HL-60 (cell line): ENCODE measurements at regions not wholly inside any gene's neighbourhood (a gene's known extent, or its start where the extent isn't known, plus 50 kb on each side); places are given as distances from the start of the nearest gene placed in this dataset.

ENCODE experiments used
- DNase-seq, 2 experiments: peaks; one replicate each; pipeline ENCODE4 v3.0.0-alpha.2; 2010 to 2020; ENCODE audit warnings: low read depth in 1 of 2, low spot score in 1 of 2
- H3K27ac ChIP-seq: fragments of 250-450 bp; sonication (Bioruptor Pico); replicated peaks from 2 replicates; pipeline ENCODE4 v1.5.1; 2020; ENCODE audit warnings: mild to moderate bottlenecking, moderate library complexity
- H3K27me3 ChIP-seq: fragments of 250-450 bp; sonication (Bioruptor Pico); 2 replicates; pipeline ENCODE4 v1.5.1; 2021; ENCODE audit warnings: mild to moderate bottlenecking, moderate library complexity; ENCODE audit not compliant: insufficient read depth, poor library complexity, severe bottlenecking
- H3K4me3 ChIP-seq: replicated peaks from 2 replicates; pipeline ENCODE4 v1.5.1; 2011; ENCODE audit warnings: mild to moderate bottlenecking, control low read depth, low read length; ENCODE audit not compliant: insufficient read depth
- GABPA ChIP-seq: IDR thresholded peaks from 2 replicates; pipeline ENCODE4 v1.6.1; 2012; ENCODE audit warnings: low read depth
- POLR2AphosphoS5 ChIP-seq: IDR thresholded peaks from 2 replicates; pipeline ENCODE4 v1.6.1; 2012; ENCODE audit warnings: low read depth
- SPI1 ChIP-seq: IDR thresholded peaks from 2 replicates; pipeline ENCODE4 v1.6.1; 2012; ENCODE audit warnings: low read depth, mild to moderate bottlenecking, borderline replicate concordance
- TF ChIP-seq, protein P1 (sequence below): IDR thresholded peaks from 2 replicates; pipeline ENCODE4 v1.6.1; 2012; ENCODE audit warnings: low read depth; ENCODE audit not compliant: insufficient replicate concordance
- TF ChIP-seq, protein P2 (sequence below): IDR thresholded peaks from one replicate; pipeline ENCODE4 v1.5.1; 2011; ENCODE audit warnings: low read length, control low read depth, inconsistent platforms; ENCODE audit not compliant: insufficient read depth

GRCh38 chr15:66844041-66844746 lies 142.2 kb downstream of the SMAD6 start:
- H3K4me3 ChIP-seq: no peak overlapping the region
- H3K27me3 ChIP-seq: peaks cover 2% of the 10 kb centered on the region
- no peak for TF ChIP-seq SPI1
- TF ChIP-seq, protein P1, sequence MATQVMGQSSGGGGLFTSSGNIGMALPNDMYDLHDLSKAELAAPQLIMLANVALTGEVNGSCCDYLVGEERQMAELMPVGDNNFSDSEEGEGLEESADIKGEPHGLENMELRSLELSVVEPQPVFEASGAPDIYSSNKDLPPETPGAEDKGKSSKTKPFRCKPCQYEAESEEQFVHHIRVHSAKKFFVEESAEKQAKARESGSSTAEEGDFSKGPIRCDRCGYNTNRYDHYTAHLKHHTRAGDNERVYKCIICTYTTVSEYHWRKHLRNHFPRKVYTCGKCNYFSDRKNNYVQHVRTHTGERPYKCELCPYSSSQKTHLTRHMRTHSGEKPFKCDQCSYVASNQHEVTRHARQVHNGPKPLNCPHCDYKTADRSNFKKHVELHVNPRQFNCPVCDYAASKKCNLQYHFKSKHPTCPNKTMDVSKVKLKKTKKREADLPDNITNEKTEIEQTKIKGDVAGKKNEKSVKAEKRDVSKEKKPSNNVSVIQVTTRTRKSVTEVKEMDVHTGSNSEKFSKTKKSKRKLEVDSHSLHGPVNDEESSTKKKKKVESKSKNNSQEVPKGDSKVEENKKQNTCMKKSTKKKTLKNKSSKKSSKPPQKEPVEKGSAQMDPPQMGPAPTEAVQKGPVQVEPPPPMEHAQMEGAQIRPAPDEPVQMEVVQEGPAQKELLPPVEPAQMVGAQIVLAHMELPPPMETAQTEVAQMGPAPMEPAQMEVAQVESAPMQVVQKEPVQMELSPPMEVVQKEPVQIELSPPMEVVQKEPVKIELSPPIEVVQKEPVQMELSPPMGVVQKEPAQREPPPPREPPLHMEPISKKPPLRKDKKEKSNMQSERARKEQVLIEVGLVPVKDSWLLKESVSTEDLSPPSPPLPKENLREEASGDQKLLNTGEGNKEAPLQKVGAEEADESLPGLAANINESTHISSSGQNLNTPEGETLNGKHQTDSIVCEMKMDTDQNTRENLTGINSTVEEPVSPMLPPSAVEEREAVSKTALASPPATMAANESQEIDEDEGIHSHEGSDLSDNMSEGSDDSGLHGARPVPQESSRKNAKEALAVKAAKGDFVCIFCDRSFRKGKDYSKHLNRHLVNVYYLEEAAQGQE: peak; percentile 34
- no peak for DNase-seq
- H3K27ac ChIP-seq: no peak overlapping the region

- no peak for TF ChIP-seq POLR2AphosphoS5
- no peak for TF ChIP-seq SPI1
- no peak for TF ChIP-seq GABPA
- TF ChIP-seq, protein P1: no peak
- TF ChIP-seq, protein P2, sequence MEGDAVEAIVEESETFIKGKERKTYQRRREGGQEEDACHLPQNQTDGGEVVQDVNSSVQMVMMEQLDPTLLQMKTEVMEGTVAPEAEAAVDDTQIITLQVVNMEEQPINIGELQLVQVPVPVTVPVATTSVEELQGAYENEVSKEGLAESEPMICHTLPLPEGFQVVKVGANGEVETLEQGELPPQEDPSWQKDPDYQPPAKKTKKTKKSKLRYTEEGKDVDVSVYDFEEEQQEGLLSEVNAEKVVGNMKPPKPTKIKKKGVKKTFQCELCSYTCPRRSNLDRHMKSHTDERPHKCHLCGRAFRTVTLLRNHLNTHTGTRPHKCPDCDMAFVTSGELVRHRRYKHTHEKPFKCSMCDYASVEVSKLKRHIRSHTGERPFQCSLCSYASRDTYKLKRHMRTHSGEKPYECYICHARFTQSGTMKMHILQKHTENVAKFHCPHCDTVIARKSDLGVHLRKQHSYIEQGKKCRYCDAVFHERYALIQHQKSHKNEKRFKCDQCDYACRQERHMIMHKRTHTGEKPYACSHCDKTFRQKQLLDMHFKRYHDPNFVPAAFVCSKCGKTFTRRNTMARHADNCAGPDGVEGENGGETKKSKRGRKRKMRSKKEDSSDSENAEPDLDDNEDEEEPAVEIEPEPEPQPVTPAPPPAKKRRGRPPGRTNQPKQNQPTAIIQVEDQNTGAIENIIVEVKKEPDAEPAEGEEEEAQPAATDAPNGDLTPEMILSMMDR: no peak
- peaks cover 2% of the 10 kb centered on the region for H3K27me3 ChIP-seq
- no peak overlapping the region for H3K27ac ChIP-seq
- no peak overlapping the region for H3K4me3 ChIP-seq
- DNase-seq: no peak
Observed at GRCh38 chr15:66844747-66845145, 142.7 kb downstream of the SMAD6 start.

GRCh38 chr15:66845266-66845785 lies 143.3 kb downstream of the SMAD6 start:
- H3K4me3 ChIP-seq: no peak overlapping the region
- no peak overlapping the region for H3K27ac ChIP-seq
- no peak for DNase-seq
- H3K27me3 ChIP-seq: peaks cover 2% of the 10 kb centered on the region
- no peak for TF ChIP-seq SPI1
- TF ChIP-seq, protein P1: no peak
- TF ChIP-seq, protein P2: no peak
- no peak for TF ChIP-seq POLR2AphosphoS5
- no peak for TF ChIP-seq GABPA
